Endothelial cell of umbilical vein (primary cell): ENCODE measurements at regions not wholly inside any gene's neighbourhood (a gene's known extent, or its start where the extent isn't known, plus 50 kb on each side); places are given as distances from the start of the nearest gene placed in this dataset.

Source experiments
- BruUV-seq: library from RNA; stranded (reverse); fragments of 400-500 nt; replicated peaks from 2 replicates; lab custom pipeline; 2021; lab: Mats Ljungman, UMichigan
- CTCF ChIA-PET: fragments of 300-600, 350-600 bp; sonication (Branson Sonifier 250); formaldehyde crosslinking; loops from one replicate; lab custom pipeline; 2021; ENCODE audit warnings: antibody characterized with exemption, inconsistent platforms; lab: Charles Lee
- POLR2A ChIA-PET: fragments of 300-600, 350-600 bp; sonication (Branson Sonifier 250); formaldehyde crosslinking; loops from one replicate; lab custom pipeline; 2021; ENCODE audit warnings: antibody characterized with exemption, inconsistent platforms; lab: Charles Lee
- DNase-seq: peaks from one replicate; pipeline ENCODE4 v3.0.0-alpha.2; 2011; ENCODE audit warnings: low read depth, low spot score
- FAIRE-seq: peaks from 2 replicates; lab custom pipeline; 2011; peaks lifted over from hg19 to GRCh38; lab: Jason Lieb, UNC
- H2AFZ ChIP-seq: 2 replicates; pipeline ENCODE4 v1.6.0; 2012; ENCODE audit warnings: low read depth, low read length, control low read depth, inconsistent platforms
- H3K27ac ChIP-seq: 2 replicates; pipeline ENCODE4 v1.5.1; 2011; ENCODE audit warnings: low read depth, mild to moderate bottlenecking, control low read depth, low read length, moderate library complexity; ENCODE audit not compliant: insufficient read depth
- H3K27me3 ChIP-seq, 2 experiments: 2 replicates each; pipeline versions ENCODE4 v1.6.0 to v1.6.1; 2011; ENCODE audit warnings: low read length in 2 of 2, mixed read lengths in 1 of 2; ENCODE audit not compliant: control insufficient read depth in 2 of 2, insufficient read depth in 2 of 2
- H3K36me3 ChIP-seq, 2 experiments: 2 replicates in 1 of 2; 3 replicates in 1 of 2; pipeline ENCODE4 v1.5.1; 2011; ENCODE audit warnings: low read length in 2 of 2, mild to moderate bottlenecking in 1 of 2, moderate library complexity in 1 of 2; ENCODE audit not compliant: control insufficient read depth in 2 of 2, insufficient read depth in 2 of 2; ENCODE audit errors: extremely low read depth in 1 of 2
- H3K4me1 ChIP-seq: 3 replicates; pipeline ENCODE4 v1.5.1; 2011; ENCODE audit warnings: mild to moderate bottlenecking, low read length; ENCODE audit not compliant: control insufficient read depth, insufficient read depth; ENCODE audit errors: extremely low read depth
- H3K4me2 ChIP-seq: 2 replicates; pipeline ENCODE4 v1.6.1; 2011; ENCODE audit warnings: low read length, control low read depth, mixed read lengths; ENCODE audit not compliant: insufficient read depth
- H3K4me3 ChIP-seq, 3 experiments: fragments of 200-600 bp in 1 of 3; sonication (generic), shearing (Covaris generic) in 1 of 3; replicated peaks in 1 of 3; 2 replicates each; pipeline ENCODE4 v1.5.1; 2011 to 2016; ENCODE audit warnings: control low read depth in 3 of 3, low read length in 3 of 3, mild to moderate bottlenecking in 2 of 3, inconsistent platforms in 1 of 3, low read depth in 1 of 3, moderate library complexity in 1 of 3; ENCODE audit not compliant: insufficient read depth in 1 of 3
- H3K79me2 ChIP-seq: 2 replicates; pipeline ENCODE4 v1.6.0; 2012; ENCODE audit warnings: low read length, inconsistent platforms; ENCODE audit not compliant: control insufficient read depth, insufficient read depth
- H3K9ac ChIP-seq: replicated peaks from 2 replicates; pipeline ENCODE3; 2011; ENCODE audit warnings: low read length, control low read depth; ENCODE audit not compliant: insufficient read depth; ENCODE audit errors: extremely low read depth
- H3K9me1 ChIP-seq: replicated peaks from 3 replicates; pipeline ENCODE4 v1.6.0; 2011; ENCODE audit warnings: mild to moderate bottlenecking, low read length; ENCODE audit not compliant: control insufficient read depth, insufficient read depth; ENCODE audit errors: extremely low read depth
- H3K9me3 ChIP-seq: replicated peaks from 2 replicates; pipeline ENCODE4 v1.5.1; 2012; ENCODE audit warnings: low read length, inconsistent platforms; ENCODE audit not compliant: control insufficient read depth, insufficient read depth
- H4K20me1 ChIP-seq: replicated peaks from 2 replicates; pipeline ENCODE3; 2011; ENCODE audit warnings: mild to moderate bottlenecking, low read length; ENCODE audit not compliant: control insufficient read depth, insufficient read depth; ENCODE audit errors: extremely low read depth
- EZH2 ChIP-seq: IDR thresholded peaks from 2 replicates; pipeline ENCODE4 v1.6.1; 2012; ENCODE audit warnings: borderline replicate concordance, low read depth, mild to moderate bottlenecking, moderate library complexity, low read length, inconsistent platforms; ENCODE audit not compliant: severe bottlenecking
- FOS ChIP-seq: IDR thresholded peaks from 2 replicates; pipeline ENCODE4 v1.6.1; 2011; ENCODE audit warnings: mild to moderate bottlenecking, low read length, moderate library complexity, borderline replicate concordance; ENCODE audit not compliant: insufficient read depth
- JUN ChIP-seq: IDR thresholded peaks from 2 replicates; pipeline ENCODE4 v1.6.1; 2011; ENCODE audit warnings: borderline replicate concordance, low read depth; ENCODE audit not compliant: insufficient read length, insufficient read depth
- MYC ChIP-seq: IDR thresholded peaks from one replicate; pipeline ENCODE4 v1.6.1; 2011; ENCODE audit warnings: mild to moderate bottlenecking, low read depth, low read length
- POLR2A ChIP-seq: IDR thresholded peaks from 2 replicates; pipeline ENCODE4 v1.6.1; 2012; ENCODE audit warnings: low read depth, mild to moderate bottlenecking, control low read depth, low read length
- POLR2AphosphoS5 ChIP-seq: IDR thresholded peaks from 2 replicates; pipeline ENCODE4 v1.6.1; 2012; ENCODE audit warnings: low read depth, mild to moderate bottlenecking, control low read depth, low read length, moderate library complexity; ENCODE audit not compliant: insufficient read depth
- dilution Hi-C: fragments of 300-500 bp; cut with MboI; formaldehyde crosslinking; loops from one replicate; pipeline ENCODE4 v1.15.0; 2019; ENCODE audit warnings: low sequenced_read_pairs; ENCODE audit not compliant: extremely low pct_ligation_motif_present
- intact Hi-C: fragments of 100-400 bp; cut with micrococcal nuclease; formaldehyde crosslinking; loops from one replicate; pipeline ENCODE4 v1.10.0; 2022
- TF ChIP-seq, protein P1 (sequence below): IDR thresholded peaks from 2 replicates; pipeline ENCODE4 v1.6.1; 2011; ENCODE audit not compliant: insufficient read depth, insufficient read length
- TF ChIP-seq, protein P2 (sequence below), 2 donors: IDR thresholded peaks; 1 replicate in 1 of 2; 2 replicates in 1 of 2; pipeline ENCODE4 v1.5.1; 2011; ENCODE audit warnings: low read length in 2 of 2, mild to moderate bottlenecking in 2 of 2, moderate library complexity in 2 of 2, control low read depth in 1 of 2, inconsistent platforms in 1 of 2, low read depth in 1 of 2; ENCODE audit not compliant: insufficient read depth in 1 of 2; ENCODE audit errors: extremely low read depth in 1 of 2

DNA sequence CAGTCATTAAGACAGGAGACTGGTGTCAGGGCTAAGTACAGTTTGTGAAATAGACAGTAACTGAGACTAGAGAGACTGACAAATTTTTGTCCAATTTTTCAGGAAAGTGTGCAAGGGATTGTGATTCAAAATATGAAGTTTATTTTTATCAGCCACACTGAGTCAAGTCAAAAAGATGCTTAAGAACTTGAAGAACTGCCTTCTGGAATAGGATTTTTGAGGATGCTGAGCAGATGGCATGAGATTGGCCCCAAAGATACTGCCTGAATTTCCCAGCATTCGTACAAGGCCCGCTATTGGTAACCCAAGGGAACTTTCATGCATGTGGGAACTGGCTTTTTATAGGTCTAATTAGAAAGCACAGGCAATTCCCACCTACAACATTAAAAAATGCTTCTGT is 610.0 kb downstream of the LMO4 start:
- no peaks in the 10 kb centered on the region for H3K4me1 ChIP-seq
- CTCF ChIA-PET = interaction anchor here (1.3 kb wide), 1 partner anchor 10 kb away, joined by 3 read pairs; no protein-coding TSS in a partner anchor
- dilution Hi-C loops = no loop called here

More for the DNA sequence above, 610.0 kb downstream of the LMO4 start:
- POLR2A ChIA-PET = no interaction called here
- Histone ChIP-seq H3K79me2 (no peaks in the 10 kb centered on the region), H3K9me1 (no peaks in the 10 kb centered on the region), H3K9ac (no peak overlapping the region), H3K4me3 (no peak overlapping the region), H3K27me3 (peaks cover 0 to 4% of the 10 kb centered on the region in 2 experiments), H3K9me3 (no peaks in the 10 kb centered on the region), H3K4me2 (no peak overlapping the region), H3K27ac (no peak overlapping the region), H3K36me3 (no peaks in the 10 kb centered on the region), H2AFZ (no peak overlapping the region), H4K20me1 (no peaks in the 10 kb centered on the region)
- no TSS peak for BruUV-seq
- FAIRE-seq = no peak
- DNase-seq = no peak
- TF ChIP-seq POLR2AphosphoS5 = no peak
- no peak for TF ChIP-seq POLR2A
- TF ChIP-seq MYC = no peak
- TF ChIP-seq JUN = no peak
- no peak for TF ChIP-seq EZH2
- TF ChIP-seq, protein P1, sequence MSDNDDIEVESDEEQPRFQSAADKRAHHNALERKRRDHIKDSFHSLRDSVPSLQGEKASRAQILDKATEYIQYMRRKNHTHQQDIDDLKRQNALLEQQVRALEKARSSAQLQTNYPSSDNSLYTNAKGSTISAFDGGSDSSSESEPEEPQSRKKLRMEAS = no peak
- TF ChIP-seq, protein P2, sequence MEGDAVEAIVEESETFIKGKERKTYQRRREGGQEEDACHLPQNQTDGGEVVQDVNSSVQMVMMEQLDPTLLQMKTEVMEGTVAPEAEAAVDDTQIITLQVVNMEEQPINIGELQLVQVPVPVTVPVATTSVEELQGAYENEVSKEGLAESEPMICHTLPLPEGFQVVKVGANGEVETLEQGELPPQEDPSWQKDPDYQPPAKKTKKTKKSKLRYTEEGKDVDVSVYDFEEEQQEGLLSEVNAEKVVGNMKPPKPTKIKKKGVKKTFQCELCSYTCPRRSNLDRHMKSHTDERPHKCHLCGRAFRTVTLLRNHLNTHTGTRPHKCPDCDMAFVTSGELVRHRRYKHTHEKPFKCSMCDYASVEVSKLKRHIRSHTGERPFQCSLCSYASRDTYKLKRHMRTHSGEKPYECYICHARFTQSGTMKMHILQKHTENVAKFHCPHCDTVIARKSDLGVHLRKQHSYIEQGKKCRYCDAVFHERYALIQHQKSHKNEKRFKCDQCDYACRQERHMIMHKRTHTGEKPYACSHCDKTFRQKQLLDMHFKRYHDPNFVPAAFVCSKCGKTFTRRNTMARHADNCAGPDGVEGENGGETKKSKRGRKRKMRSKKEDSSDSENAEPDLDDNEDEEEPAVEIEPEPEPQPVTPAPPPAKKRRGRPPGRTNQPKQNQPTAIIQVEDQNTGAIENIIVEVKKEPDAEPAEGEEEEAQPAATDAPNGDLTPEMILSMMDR (IDR thresholded peaks at IDR 0.05; ENCODE audit: extremely low read depth in 1 of 2, insufficient read depth in 1 of 2, low read depth in 1 of 2, low read length in 2 of 2) = no peak
- TF ChIP-seq FOS = no peak
- intact Hi-C loops = no loop called here
